ENCODE measurements at regions not wholly inside any gene's neighbourhood (a gene's known extent, or its start where the extent isn't known, plus 50 kb on each side); places are given as distances from the start of the nearest gene placed in this dataset.

DNA sequence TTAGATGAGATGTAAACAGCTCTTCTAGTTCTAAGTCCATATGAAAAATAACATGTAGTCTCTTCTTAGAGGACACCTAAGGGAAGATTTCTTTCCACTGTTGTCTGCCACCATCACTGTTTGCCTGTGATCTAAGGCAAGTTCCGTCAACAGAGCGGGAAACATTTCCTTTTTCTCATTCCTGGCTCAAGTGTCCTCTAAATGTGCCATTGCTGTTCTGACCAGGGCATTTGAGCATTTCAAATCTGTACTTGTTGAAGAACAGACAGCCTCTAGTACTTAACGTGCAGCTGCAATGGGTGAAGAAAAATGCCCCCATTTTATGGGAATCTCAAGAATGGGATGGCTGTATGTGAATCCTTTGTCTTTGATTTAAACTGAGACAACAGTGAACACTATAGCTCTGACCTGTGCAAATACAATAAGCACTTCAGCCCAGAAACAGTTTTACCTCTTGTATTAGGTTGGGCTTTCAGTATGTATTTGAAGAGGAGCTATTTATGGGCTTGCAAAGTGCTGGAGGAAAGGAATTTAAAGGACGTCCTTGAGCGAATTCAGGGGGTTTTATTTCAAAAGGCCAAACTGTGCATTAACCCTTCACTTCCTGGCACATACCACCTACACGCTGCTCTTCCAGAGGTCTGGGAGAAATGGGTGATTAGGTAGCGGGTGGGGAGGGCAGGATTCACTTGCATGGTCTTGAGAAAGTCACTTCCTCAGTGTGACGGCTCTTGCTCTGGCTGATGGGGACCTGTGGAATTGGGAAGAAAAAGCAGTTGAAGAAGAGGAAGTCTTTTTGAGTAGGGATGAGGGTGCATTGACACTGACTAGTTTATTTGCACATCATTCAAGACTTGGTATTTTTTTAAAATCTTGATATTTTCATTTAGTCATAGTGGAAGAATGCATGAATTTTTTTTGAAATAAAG is 66.1 kb downstream of the THNSL1 start:
- TF ChIP-seq CTCF (IDR thresholded peaks at IDR 0.05; ENCODE audit: insufficient read depth, low read length) (no peak), POLR2AphosphoS5 (IDR thresholded peaks at IDR 0.05; ENCODE audit: low read depth) (no peak)

All from HL-60 (cell line).